Lower leg skin (tissue), 4 donors: ENCODE measurements at regions not wholly inside any gene's neighbourhood (a gene's known extent, or its start where the extent isn't known, plus 50 kb on each side); places are given as distances from the start of the nearest gene placed in this dataset.

Experiments used
- DNase-seq, 2 donors: peaks; one replicate each; pipeline ENCODE4 v3.0.0-alpha.2; 2019; ENCODE audit warnings: low spot score in 2 of 2
- H3K4me3 ChIP-seq: fragments of 200-600 bp; sonication (generic); 2 replicates; pipeline ENCODE4 v1.5.1; 2017; ENCODE audit warnings: mild to moderate bottlenecking, low read depth; ENCODE audit not compliant: poor library complexity, severe bottlenecking
- CTCF ChIP-seq, 3 donors: fragments of 450-650 bp; IDR thresholded peaks; one replicate each; pipeline ENCODE4 v1.5.1; 2016; ENCODE audit warnings: antibody characterized with exemption in 3 of 3, mild to moderate bottlenecking in 3 of 3, moderate library complexity in 2 of 3
- POLR2A ChIP-seq, 2 donors: fragments of 450-650 bp; IDR thresholded peaks; one replicate each; pipeline ENCODE4 v1.6.1; 2016 to 2017; ENCODE audit warnings: antibody characterized with exemption in 2 of 2, mild to moderate bottlenecking in 1 of 2, moderate library complexity in 1 of 2
- WGBS, 2 donors: methylation state at CpG; one replicate each; pipeline ENCODE4 v1.1.5; 2018; 5-methylcytosine and 5-hydroxymethylcytosine counted together
- intact Hi-C: fragments of 100-400 bp; cut with DNase I; formaldehyde crosslinking; loops from one replicate; pipeline ENCODE4 v1.15.0; 2023; ENCODE audit warnings: low total_unique reads

GRCh38 chr6:138550346-138550767, 51.1 kb upstream of the NHSL1 start:
- no peak for TF ChIP-seq CTCF (IDR thresholded peaks at IDR 0.05)
- no peak for TF ChIP-seq POLR2A (IDR thresholded peaks at IDR 0.05)
- intact Hi-C loops: no loop called here
- WGBS, 2 donors: 23 to 41% methylated on average over 2 of the region's 2 CpGs
- no peak overlapping the region for H3K4me3 ChIP-seq
- no peak for DNase-seq

- intact Hi-C loops: no loop called here
- no peak for DNase-seq
- no peak overlapping the region for H3K4me3 ChIP-seq
- TF ChIP-seq CTCF (IDR thresholded peaks at IDR 0.05) (no peak), POLR2A (IDR thresholded peaks at IDR 0.05) (no peak)
- 91 to 93% methylated on average over 5 of the region's 5 CpGs for WGBS, 2 donors
Observed at GRCh38 chr6:138554146-138554545, 54.9 kb upstream of the NHSL1 start.

- TF ChIP-seq POLR2A (IDR thresholded peaks at IDR 0.05): no peak
- TF ChIP-seq CTCF (IDR thresholded peaks at IDR 0.05): no peak
- no peak for DNase-seq
- 39 to 51% methylated on average over 5 of the region's 5 CpGs for WGBS, 2 donors
- intact Hi-C loops: no loop called here
- no peak overlapping the region for H3K4me3 ChIP-seq
Observed at GRCh38 chr6:138555421-138555988, 56.2 kb upstream of the NHSL1 start.

GRCh38 chr6:138557147-138557546, 57.9 kb upstream of the NHSL1 start:
- intact Hi-C loops: no loop called here
- no peak for DNase-seq

GRCh38 chr6:138559143-138559542, 59.8 kb upstream of the NHSL1 start:
- intact Hi-C loops: no loop called here
- WGBS, 2 donors: 88 to 95% methylated on average over 4 of the region's 4 CpGs
- TF ChIP-seq POLR2A (IDR thresholded peaks at IDR 0.05) (no peak), CTCF (IDR thresholded peaks at IDR 0.05) (no peak)

More at GRCh38 chr6:138557147-138557546, 57.9 kb upstream of the NHSL1 start:
- no peak for TF ChIP-seq POLR2A (IDR thresholded peaks at IDR 0.05)
- TF ChIP-seq CTCF (IDR thresholded peaks at IDR 0.05): no peak
- H3K4me3 ChIP-seq: no peak overlapping the region
- 90 to 92% methylated on average over 5 of the region's 5 CpGs for WGBS, 2 donors

More at GRCh38 chr6:138559143-138559542, 59.8 kb upstream of the NHSL1 start:
- DNase-seq: no peak
- H3K4me3 ChIP-seq: no peak overlapping the region
